ENCODE measurements at regions not wholly inside any gene's neighbourhood (a gene's known extent, or its start where the extent isn't known, plus 50 kb on each side); places are given as distances from the start of the nearest gene placed in this dataset.
"Not testable (repeated sequence)": the region's sequence is repeated elsewhere in the genome, so short reads cannot be mapped to it uniquely, and the experiment has no call there.

- H3K9me3 ChIP-seq (ENCODE audit: control insufficient read depth in 2 of 2, insufficient read depth in 1 of 2, low read length in 1 of 2) = peaks cover 0 to 10% of the 10 kb centered on the region in 2 donors
- H3K27ac ChIP-seq (ENCODE audit: low read depth in 1 of 2, low read length in 1 of 2) = no peak overlapping the region
- 86% methylated on average over 1 of the region's 1 CpG for WGBS
- DNase-seq (ENCODE audit: low read depth in 6 of 9, low spot score in 9 of 9) = no peak
- no peak overlapping the region for H3K4me3 ChIP-seq (ENCODE audit: low read length in 2 of 2)
- no peaks in the 10 kb centered on the region for H3K27me3 ChIP-seq (ENCODE audit: control insufficient read depth in 2 of 2, insufficient read depth in 1 of 2, low read length in 1 of 2)
- no peaks in the 10 kb centered on the region for H3K4me1 ChIP-seq (ENCODE audit: control insufficient read depth in 2 of 2, insufficient read depth in 2 of 2, low read length in 2 of 2)
- H3K36me3 ChIP-seq (ENCODE audit: control insufficient read depth in 2 of 2, insufficient read depth in 2 of 2, low read length in 1 of 2) = no peaks in the 10 kb centered on the region
Observed at GRCh38 chr5:130436430-130436829, 532.2 kb downstream of the CHSY3 start.

- WGBS = 93% methylated on average over 6 of the region's 6 CpGs
- Histone ChIP-seq H3K27me3 (ENCODE audit: control insufficient read depth in 2 of 2, insufficient read depth in 1 of 2, low read length in 1 of 2) (no peaks in the 10 kb centered on the region), H3K27ac (ENCODE audit: low read depth in 1 of 2, low read length in 1 of 2) (no peak overlapping the region), H3K4me3 (ENCODE audit: low read length in 2 of 2) (no peak overlapping the region), H3K9me3 (ENCODE audit: control insufficient read depth in 2 of 2, insufficient read depth in 1 of 2, low read length in 1 of 2) (no peaks in the 10 kb centered on the region), H3K36me3 (ENCODE audit: control insufficient read depth in 2 of 2, insufficient read depth in 2 of 2, low read length in 1 of 2) (no peaks in the 10 kb centered on the region), H3K4me1 (ENCODE audit: control insufficient read depth in 2 of 2, insufficient read depth in 2 of 2, low read length in 2 of 2) (no peaks in the 10 kb centered on the region)
- DNase-seq (ENCODE audit: low read depth in 6 of 9, low spot score in 9 of 9) = no peak
Observed at GRCh38 chr5:130427222-130427955, 523.1 kb downstream of the CHSY3 start.

DNA sequence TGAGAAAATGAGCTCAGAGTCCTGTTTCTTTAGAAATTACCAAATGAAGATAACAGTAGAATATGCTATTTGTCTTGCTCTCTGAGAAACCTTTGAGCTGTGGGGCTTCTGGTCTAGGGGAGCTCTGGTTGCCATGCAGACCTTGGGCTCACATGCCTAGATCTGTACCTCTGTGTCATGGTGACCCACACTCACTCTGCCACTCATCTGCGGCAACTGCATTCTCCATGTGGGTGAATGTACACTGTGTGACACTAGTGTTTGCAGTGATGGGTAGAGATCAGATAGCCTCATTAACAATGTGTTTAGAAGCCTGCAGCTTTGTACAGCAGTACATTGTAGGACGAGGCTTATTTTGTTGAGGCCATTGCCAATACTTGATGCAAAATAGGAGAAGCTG is 521.2 kb downstream of the CHSY3 start:
- Histone ChIP-seq H3K4me3 (ENCODE audit: low read length in 2 of 2) (no peak overlapping the region), H3K27ac (ENCODE audit: low read depth in 1 of 2, low read length in 1 of 2) (no peak overlapping the region), H3K9me3 (ENCODE audit: control insufficient read depth in 2 of 2, insufficient read depth in 1 of 2, low read length in 1 of 2) (no peaks in the 10 kb centered on the region), H3K4me1 (ENCODE audit: control insufficient read depth in 2 of 2, insufficient read depth in 2 of 2, low read length in 2 of 2) (no peaks in the 10 kb centered on the region), H3K27me3 (ENCODE audit: control insufficient read depth in 2 of 2, insufficient read depth in 1 of 2, low read length in 1 of 2) (no peaks in the 10 kb centered on the region), H3K36me3 (ENCODE audit: control insufficient read depth in 2 of 2, insufficient read depth in 2 of 2, low read length in 1 of 2) (no peaks in the 10 kb centered on the region)
- whole genome bisulfite sequencing = 95% methylated on average over 2 of the region's 2 CpGs
- no peak for DNase-seq (ENCODE audit: low read depth in 6 of 9, low spot score in 9 of 9)

GRCh38 chr5:130424341-130424740 is 520.1 kb downstream of the CHSY3 start:
- no peak overlapping the region for H3K27ac ChIP-seq (ENCODE audit: low read depth in 1 of 2, low read length in 1 of 2)
- no peak overlapping the region for H3K4me3 ChIP-seq (ENCODE audit: low read length in 2 of 2)
- H3K9me3 ChIP-seq (ENCODE audit: control insufficient read depth in 2 of 2, insufficient read depth in 1 of 2, low read length in 1 of 2) = no peaks in the 10 kb centered on the region
- H3K36me3 ChIP-seq (ENCODE audit: control insufficient read depth in 2 of 2, insufficient read depth in 2 of 2, low read length in 1 of 2) = no peaks in the 10 kb centered on the region
- H3K27me3 ChIP-seq (ENCODE audit: control insufficient read depth in 2 of 2, insufficient read depth in 1 of 2, low read length in 1 of 2) = no peaks in the 10 kb centered on the region
- H3K4me1 ChIP-seq (ENCODE audit: control insufficient read depth in 2 of 2, insufficient read depth in 2 of 2, low read length in 2 of 2) = no peaks in the 10 kb centered on the region
- 81% methylated on average over 2 of the region's 2 CpGs for WGBS
- no peak for DNase-seq (ENCODE audit: low read depth in 6 of 9, low spot score in 9 of 9)

- Histone ChIP-seq H3K4me3 (ENCODE audit: low read length in 2 of 2) (no peak overlapping the region), H3K4me1 (ENCODE audit: control insufficient read depth in 2 of 2, insufficient read depth in 2 of 2, low read length in 2 of 2) (no peaks in the 10 kb centered on the region), H3K27ac (ENCODE audit: low read depth in 1 of 2, low read length in 1 of 2) (no peak overlapping the region), H3K36me3 (ENCODE audit: control insufficient read depth in 2 of 2, insufficient read depth in 2 of 2, low read length in 1 of 2) (no peaks in the 10 kb centered on the region), H3K27me3 (ENCODE audit: control insufficient read depth in 2 of 2, insufficient read depth in 1 of 2, low read length in 1 of 2) (no peaks in the 10 kb centered on the region), H3K9me3 (ENCODE audit: control insufficient read depth in 2 of 2, insufficient read depth in 1 of 2, low read length in 1 of 2) (no peaks in the 10 kb centered on the region)
- WGBS = 76% methylated on average over 7 of the region's 7 CpGs
- DNase-seq (ENCODE audit: low read depth in 6 of 9, low spot score in 9 of 9) = no peak
Observed at GRCh38 chr5:130402906-130403305, 498.6 kb downstream of the CHSY3 start.

GRCh38 chr5:130400091-130400490 is 495.8 kb downstream of the CHSY3 start:
- H3K4me1 ChIP-seq (ENCODE audit: control insufficient read depth in 2 of 2, insufficient read depth in 2 of 2, low read length in 2 of 2) = no peaks in the 10 kb centered on the region
- DNase-seq (ENCODE audit: low read depth in 6 of 9, low spot score in 9 of 9) = no peak
- H3K27ac ChIP-seq (ENCODE audit: low read depth in 1 of 2, low read length in 1 of 2) = no peak overlapping the region
- H3K9me3 ChIP-seq (ENCODE audit: control insufficient read depth in 2 of 2, insufficient read depth in 1 of 2, low read length in 1 of 2) = no peaks in the 10 kb centered on the region
- no peaks in the 10 kb centered on the region for H3K27me3 ChIP-seq (ENCODE audit: control insufficient read depth in 2 of 2, insufficient read depth in 1 of 2, low read length in 1 of 2)
- no peak overlapping the region for H3K4me3 ChIP-seq (ENCODE audit: low read length in 2 of 2)
- H3K36me3 ChIP-seq (ENCODE audit: control insufficient read depth in 2 of 2, insufficient read depth in 2 of 2, low read length in 1 of 2) = no peaks in the 10 kb centered on the region

GRCh38 chr5:130398825-130399224 is 494.6 kb downstream of the CHSY3 start:
- H3K4me3 ChIP-seq (ENCODE audit: low read length in 2 of 2) = no peak overlapping the region
- no peak overlapping the region for H3K27ac ChIP-seq (ENCODE audit: low read depth in 1 of 2, low read length in 1 of 2)
- no peaks in the 10 kb centered on the region for H3K36me3 ChIP-seq (ENCODE audit: control insufficient read depth in 2 of 2, insufficient read depth in 2 of 2, low read length in 1 of 2)
- no peak for DNase-seq (ENCODE audit: low read depth in 6 of 9, low spot score in 9 of 9)
- no peaks in the 10 kb centered on the region for H3K9me3 ChIP-seq (ENCODE audit: control insufficient read depth in 2 of 2, insufficient read depth in 1 of 2, low read length in 1 of 2)
- 93% methylated on average over 4 of the region's 4 CpGs for WGBS
- no peaks in the 10 kb centered on the region for H3K27me3 ChIP-seq (ENCODE audit: control insufficient read depth in 2 of 2, insufficient read depth in 1 of 2, low read length in 1 of 2)
- H3K4me1 ChIP-seq (ENCODE audit: control insufficient read depth in 2 of 2, insufficient read depth in 2 of 2, low read length in 2 of 2) = no peaks in the 10 kb centered on the region

GRCh38 chr5:130397727-130398126 is 493.5 kb downstream of the CHSY3 start:
- not testable (repeated sequence) for H3K4me3 ChIP-seq (ENCODE audit: low read length in 2 of 2); DNase-seq (ENCODE audit: low read depth in 6 of 9, low spot score in 9 of 9); H3K4me1 ChIP-seq (ENCODE audit: control insufficient read depth in 2 of 2, insufficient read depth in 2 of 2, low read length in 2 of 2); H3K27ac ChIP-seq (ENCODE audit: low read depth in 1 of 2, low read length in 1 of 2); H3K36me3 ChIP-seq (ENCODE audit: control insufficient read depth in 2 of 2, insufficient read depth in 2 of 2, low read length in 1 of 2); H3K9me3 ChIP-seq (ENCODE audit: control insufficient read depth in 2 of 2, insufficient read depth in 1 of 2, low read length in 1 of 2); H3K27me3 ChIP-seq (ENCODE audit: control insufficient read depth in 2 of 2, insufficient read depth in 1 of 2, low read length in 1 of 2)
- WGBS = 95% methylated on average over 1 of the region's 1 CpG

DNA sequence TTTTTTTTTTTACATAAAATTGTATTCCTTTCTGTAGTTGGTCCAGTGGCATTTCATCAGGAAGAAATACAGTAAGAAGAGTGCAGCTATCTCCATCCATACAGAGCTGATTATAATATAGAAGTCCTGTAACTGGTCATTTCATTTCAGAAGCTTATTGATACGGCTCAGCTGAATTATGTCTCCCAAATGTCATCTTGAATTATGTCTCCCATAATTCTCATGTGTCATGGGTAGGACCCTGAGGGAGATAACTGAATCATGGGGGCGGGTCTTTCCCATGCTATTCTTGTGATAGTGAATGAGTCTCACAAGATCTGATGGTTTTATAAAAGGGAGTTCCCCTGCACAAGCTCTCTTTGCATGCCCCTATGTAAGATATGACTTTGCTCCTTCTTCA is 492.9 kb downstream of the CHSY3 start:
- Histone ChIP-seq H3K36me3 (ENCODE audit: control insufficient read depth in 2 of 2, insufficient read depth in 2 of 2, low read length in 1 of 2) (no peaks in the 10 kb centered on the region), H3K4me1 (ENCODE audit: control insufficient read depth in 2 of 2, insufficient read depth in 2 of 2, low read length in 2 of 2) (no peaks in the 10 kb centered on the region), H3K27ac (ENCODE audit: low read depth in 1 of 2, low read length in 1 of 2) (no peak overlapping the region), H3K27me3 (ENCODE audit: control insufficient read depth in 2 of 2, insufficient read depth in 1 of 2, low read length in 1 of 2) (no peaks in the 10 kb centered on the region), H3K4me3 (ENCODE audit: low read length in 2 of 2) (no peak overlapping the region), H3K9me3 (ENCODE audit: control insufficient read depth in 2 of 2, insufficient read depth in 1 of 2, low read length in 1 of 2) (no peaks in the 10 kb centered on the region)
- no peak for DNase-seq (ENCODE audit: low read depth in 6 of 9, low spot score in 9 of 9)
- WGBS = 94% methylated on average over 2 of the region's 2 CpGs
